ENCODE measurements at regions not wholly inside any gene's neighbourhood (a gene's known extent, or its start where the extent isn't known, plus 50 kb on each side); places are given as distances from the start of the nearest gene placed in this dataset.

GRCh38 chr2:6498841-6499240 lies 366.9 kb downstream of the CMPK2 start:
- DNase-seq (ENCODE audit: low read depth in 2 of 2, low spot score in 1 of 2), result no peak

- no peak for DNase-seq (ENCODE audit: low read depth in 2 of 2, low spot score in 1 of 2)
Observed at GRCh38 chr2:6499691-6500090, 366.0 kb downstream of the CMPK2 start.

GRCh38 chr2:6506361-6506794 lies 359.3 kb downstream of the CMPK2 start:
- no peak for DNase-seq (ENCODE audit: low read depth in 2 of 2, low spot score in 1 of 2)

DNA sequence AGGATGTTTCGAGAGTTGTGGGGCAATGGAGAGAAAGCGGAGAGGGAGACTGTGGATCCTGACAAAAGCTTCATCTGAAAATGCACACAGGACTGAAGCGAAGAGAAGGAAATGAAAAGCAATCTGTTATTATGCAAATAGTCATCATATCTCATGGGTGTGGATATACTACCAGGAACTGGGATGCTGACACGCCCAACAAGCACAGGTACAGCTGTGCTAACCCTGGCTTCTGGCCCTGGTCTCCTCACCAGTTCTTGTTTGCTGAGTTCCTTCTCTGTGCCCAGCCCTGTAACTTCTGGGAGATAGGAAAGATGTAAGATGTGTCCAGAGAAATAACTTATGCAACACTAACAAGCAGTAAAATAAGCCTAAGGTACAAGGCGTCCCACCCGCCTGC lies 358.8 kb downstream of the CMPK2 start:
- no peak for DNase-seq (ENCODE audit: low read depth in 2 of 2, low spot score in 1 of 2)

GRCh38 chr2:6510532-6510931 lies 355.2 kb downstream of the CMPK2 start:
- DNase-seq (ENCODE audit: low read depth in 2 of 2, low spot score in 1 of 2), result no peak

- DNase-seq (ENCODE audit: low read depth in 2 of 2, low spot score in 1 of 2), result no peak
Observed at GRCh38 chr2:6512589-6512988, 353.1 kb downstream of the CMPK2 start.

DNA sequence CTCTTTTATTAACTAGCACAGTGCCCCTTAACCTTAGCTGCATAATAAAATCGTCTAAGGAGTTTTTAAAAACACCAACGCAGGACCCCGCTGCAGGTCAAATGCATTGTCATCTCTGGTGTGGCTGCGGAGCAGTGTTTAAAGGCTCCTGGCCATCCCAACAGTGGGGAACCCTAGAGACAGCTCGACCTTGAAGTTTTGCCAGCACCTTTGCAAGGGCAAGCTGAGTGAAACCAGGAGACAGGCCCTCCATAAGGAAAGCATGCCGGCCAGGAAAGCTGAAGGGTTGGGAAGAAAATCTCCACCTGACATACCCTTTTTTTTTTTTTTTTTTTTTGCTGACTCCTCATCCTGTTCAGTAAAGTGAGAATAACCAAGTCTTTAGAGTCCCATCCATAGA lies 349.0 kb downstream of the CMPK2 start:
- DNase-seq (ENCODE audit: low read depth in 2 of 2, low spot score in 1 of 2), result no peak

DNA sequence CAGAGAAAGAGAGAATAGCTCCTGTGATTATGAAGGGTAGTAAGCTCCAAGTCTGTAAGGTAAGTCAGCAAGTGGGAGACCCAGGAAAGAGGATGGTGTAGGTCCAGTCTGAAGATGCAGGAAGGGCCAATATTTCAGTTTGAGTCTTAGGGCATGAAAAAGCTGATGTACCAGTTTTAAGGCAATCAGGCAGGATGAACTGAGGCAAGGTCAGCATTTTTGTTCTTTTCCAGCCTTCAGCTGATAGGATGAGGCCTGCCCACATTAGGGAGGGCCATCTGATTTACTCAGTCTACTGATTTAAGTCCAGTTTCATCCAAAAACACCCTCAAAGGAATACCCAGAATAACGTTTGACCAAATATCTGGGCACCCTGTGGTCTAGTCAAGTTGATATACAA lies 347.3 kb downstream of the CMPK2 start:
- DNase-seq (ENCODE audit: low read depth in 2 of 2, low spot score in 1 of 2), result no peak

- DNase-seq (ENCODE audit: low read depth in 2 of 2, low spot score in 1 of 2), result no peak
Observed at GRCh38 chr2:6523476-6523875, 342.2 kb downstream of the CMPK2 start.

GRCh38 chr2:6524691-6525474 lies 340.8 kb downstream of the CMPK2 start:
- DNase-seq (ENCODE audit: low read depth in 2 of 2, low spot score in 1 of 2), result no peak

- DNase-seq (ENCODE audit: low read depth in 2 of 2, low spot score in 1 of 2), result no peak
Observed at GRCh38 chr2:6525475-6525964, 340.2 kb downstream of the CMPK2 start.

DNA sequence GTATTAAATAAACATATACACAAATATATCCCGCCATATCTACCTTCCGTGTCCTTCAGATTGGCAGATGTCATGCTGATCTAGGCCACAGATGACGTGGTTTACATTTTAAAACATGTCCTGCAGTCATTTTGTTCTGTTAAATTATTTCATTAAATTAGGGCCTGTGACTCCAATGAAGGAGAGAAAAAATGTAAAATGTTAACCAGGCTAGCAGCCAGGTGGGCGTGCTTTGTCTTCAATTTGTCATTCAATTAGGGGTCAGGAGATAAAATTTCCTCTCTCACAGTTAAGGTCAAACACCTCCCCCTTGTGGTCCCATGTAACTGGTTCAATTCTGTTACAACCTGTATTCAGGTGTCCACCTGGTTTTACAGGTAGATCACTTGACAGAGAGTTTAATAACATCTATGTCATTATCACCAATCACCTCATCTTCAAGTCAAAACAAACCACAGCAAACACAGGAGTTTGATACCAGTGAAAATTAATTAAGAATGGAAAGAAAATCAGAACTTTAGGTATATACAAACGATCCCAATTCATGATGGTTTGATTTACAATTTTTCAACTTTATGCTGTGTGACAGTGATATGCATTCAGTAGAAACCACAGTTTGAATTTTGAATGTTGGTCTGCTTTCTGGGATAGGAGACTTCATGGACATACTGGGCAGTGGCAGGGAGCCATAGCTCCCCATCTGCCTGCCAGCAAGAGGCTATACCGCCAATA lies 339.4 kb downstream of the CMPK2 start:
- DNase-seq (ENCODE audit: low read depth in 2 of 2, low spot score in 1 of 2), result no peak

DNA sequence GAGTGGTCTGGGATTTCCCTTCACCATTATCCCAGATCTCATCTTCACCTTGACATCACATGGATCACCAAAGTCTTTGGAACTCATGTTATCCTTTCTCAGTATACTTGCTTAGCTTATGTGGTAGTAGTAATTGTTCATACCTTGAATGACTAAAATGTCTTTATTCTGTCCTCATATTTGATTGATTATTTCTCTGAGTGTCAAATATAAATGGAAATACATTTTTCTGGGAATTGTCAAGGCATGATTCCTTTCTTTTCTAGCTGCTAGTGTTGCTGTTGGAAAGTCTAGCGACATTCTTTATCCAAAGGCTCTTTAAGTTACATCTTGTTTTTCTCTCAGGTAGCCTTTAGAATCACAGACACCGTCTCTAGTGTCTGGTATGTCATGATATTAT lies 334.4 kb downstream of the CMPK2 start:
- no peak for DNase-seq (ENCODE audit: low read depth in 2 of 2, low spot score in 1 of 2)

- no peak for DNase-seq (ENCODE audit: low read depth in 2 of 2, low spot score in 1 of 2)
Observed at GRCh38 chr2:6535572-6535971, 330.1 kb downstream of the CMPK2 start.

DNA sequence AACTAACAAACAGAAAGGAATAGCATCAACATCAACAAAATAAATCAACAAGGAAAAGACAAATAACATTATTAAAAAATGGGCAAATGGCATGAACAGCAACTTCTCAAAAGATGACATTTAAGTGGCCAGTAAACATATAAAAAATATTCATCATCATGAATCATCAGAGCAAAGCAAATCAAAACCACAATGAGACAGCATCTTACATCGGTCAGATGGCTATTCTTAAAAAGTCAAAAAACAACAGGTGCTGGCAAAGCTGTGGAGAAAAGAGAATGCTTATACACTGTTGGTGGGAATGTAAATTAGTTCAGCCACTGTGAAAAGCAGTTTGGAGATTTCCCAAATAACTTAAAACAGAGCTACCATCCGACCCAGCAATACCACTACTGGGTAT lies 327.1 kb downstream of the CMPK2 start:
- DNase-seq (ENCODE audit: low read depth in 2 of 2, low spot score in 1 of 2), result no peak

GRCh38 chr2:6545336-6545735 lies 320.4 kb downstream of the CMPK2 start:
- DNase-seq (ENCODE audit: low read depth in 2 of 2, low spot score in 1 of 2), result no peak

DNA sequence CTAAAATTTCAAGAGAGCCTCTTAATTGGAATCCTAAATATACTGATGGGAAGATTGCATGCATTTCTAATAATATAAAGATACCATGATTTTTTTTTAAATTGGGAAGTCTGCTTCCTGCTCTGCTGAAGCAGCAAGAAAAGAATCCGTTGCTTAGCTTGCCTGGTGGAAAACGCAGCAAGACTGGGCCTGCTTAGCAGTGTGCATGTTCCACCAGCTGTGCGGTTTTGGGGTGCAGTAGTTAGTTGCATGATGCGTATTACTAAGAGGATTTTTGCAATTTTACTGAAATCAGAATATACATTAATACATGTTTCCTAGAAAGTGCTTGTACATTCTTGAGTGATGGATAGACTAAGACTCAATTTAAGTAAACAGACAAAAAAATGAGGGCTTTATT lies 319.9 kb downstream of the CMPK2 start:
- DNase-seq (ENCODE audit: low read depth in 2 of 2, low spot score in 1 of 2), result no peak

GRCh38 chr2:6554466-6554865 lies 311.2 kb downstream of the CMPK2 start:
- DNase-seq (ENCODE audit: low read depth in 2 of 2, low spot score in 1 of 2), result no peak

DNA sequence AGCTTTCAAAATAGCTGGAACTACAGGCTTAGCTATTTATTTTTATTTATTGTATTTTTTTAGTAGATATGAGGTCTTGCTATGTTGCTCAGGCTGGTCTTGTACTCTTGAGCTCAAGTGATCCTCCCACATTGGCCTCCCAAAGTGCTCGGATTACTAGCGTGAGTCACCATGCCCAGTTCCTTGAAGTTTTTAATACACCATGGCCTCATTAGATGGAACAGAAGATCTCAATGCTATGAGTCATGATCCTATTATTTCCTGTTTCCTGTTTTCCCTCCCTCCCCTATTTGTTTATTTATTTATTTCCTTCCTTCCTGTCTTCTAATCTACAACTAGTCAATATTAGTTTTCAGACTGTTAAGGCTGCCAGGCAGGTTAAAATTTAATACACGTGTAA lies 309.0 kb downstream of the CMPK2 start:
- no peak for DNase-seq (ENCODE audit: low read depth in 2 of 2, low spot score in 1 of 2)

- DNase-seq (ENCODE audit: low read depth in 2 of 2, low spot score in 1 of 2), result no peak
Observed at GRCh38 chr2:6557737-6558136, 308.0 kb downstream of the CMPK2 start.

DNA sequence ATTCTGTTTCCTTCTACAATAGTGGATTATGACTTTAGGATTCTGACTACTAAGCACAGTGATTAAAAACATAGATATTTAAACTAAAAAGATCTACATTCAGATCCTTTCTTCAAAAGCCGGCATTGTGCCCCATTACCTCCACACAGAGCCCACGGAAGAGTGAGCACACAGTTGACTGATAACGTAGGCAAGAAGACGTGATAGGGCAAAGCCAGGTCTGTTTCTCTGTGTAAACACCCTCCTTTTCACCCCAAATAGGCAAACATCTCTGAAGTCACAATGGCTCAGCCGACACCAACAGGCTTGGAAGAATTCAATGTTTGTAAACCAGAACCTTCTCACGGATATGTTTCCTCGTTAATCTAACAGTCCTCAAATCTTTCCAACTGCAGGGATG lies 302.9 kb downstream of the CMPK2 start:
- no peak for DNase-seq (ENCODE audit: low read depth in 2 of 2, low spot score in 1 of 2)

GRCh38 chr2:6564326-6564725 lies 301.4 kb downstream of the CMPK2 start:
- no peak for DNase-seq (ENCODE audit: low read depth in 2 of 2, low spot score in 1 of 2)

- no peak for DNase-seq (ENCODE audit: low read depth in 2 of 2, low spot score in 1 of 2)
Observed at GRCh38 chr2:6574121-6574520, 291.6 kb downstream of the CMPK2 start.
